Esophagus muscularis mucosa (tissue), 3 donors: ENCODE measurements at regions not wholly inside any gene's neighbourhood (a gene's known extent, or its start where the extent isn't known, plus 50 kb on each side); places are given as distances from the start of the nearest gene placed in this dataset.

Source experiments
- CTCF ChIP-seq, 3 experiments: fragments of 200-600 bp in 2 of 3; fragments of 450-650 bp in 1 of 3; sonication (generic) in 2 of 3; IDR thresholded peaks; one replicate each; pipeline ENCODE4 v1.5.1; 2017 to 2019; ENCODE audit warnings: antibody characterized with exemption in 3 of 3, mild to moderate bottlenecking in 2 of 3, moderate library complexity in 1 of 3
- POLR2A ChIP-seq: fragments of 450-650 bp; IDR thresholded peaks from one replicate; pipeline ENCODE4 v1.6.1; 2017; ENCODE audit warnings: antibody characterized with exemption, moderate library complexity, mild to moderate bottlenecking, low read depth

- no peak for TF ChIP-seq CTCF (IDR thresholded peaks at IDR 0.05)
- no peak for TF ChIP-seq POLR2A
Observed at GRCh38 chr4:56210397-56210796, 176.9 kb downstream of the AASDH start.
